Stimulated activated naive B cell treated with anti-CD40 and anti-IgM and Interleukin-4, amounts not matched to agents 10 μg/mL and 1 μg/mL and 100 μg/mL, for 72 hours (primary cell): ENCODE measurements at regions not wholly inside any gene's neighbourhood (a gene's known extent, or its start where the extent isn't known, plus 50 kb on each side); places are given as distances from the start of the nearest gene placed in this dataset.
A peak's percentile ranks its signal among the peaks of the same experiment; 100 is the strongest.

ENCODE experiments used
- ATAC-seq, 2 donors: fragments of 150-1000 bp; cut with Tn5 transposase; replicated peaks; 2 replicates each; pipeline ENCODE4 v1.10.0; 2021; ENCODE audit warnings: moderate library complexity in 1 of 2
- DNase-seq: peaks from one replicate; pipeline ENCODE4 v3.0.0; 2021
- H3K27ac Mint-ChIP-seq: one replicate; pipeline ENCODE4 v1.8.0; 2022; ENCODE audit warnings: mild to moderate bottlenecking, mixed read lengths
- H3K27me3 Mint-ChIP-seq, 2 donors: one replicate each; pipeline ENCODE4 v1.8.0; 2022; ENCODE audit warnings: mixed read lengths in 2 of 2
- H3K36me3 Mint-ChIP-seq, 2 donors: one replicate each; pipeline ENCODE4 v1.8.0; 2022; ENCODE audit warnings: mixed read lengths in 2 of 2, mild to moderate bottlenecking in 1 of 2
- H3K4me1 Mint-ChIP-seq, 2 donors: one replicate each; pipeline ENCODE4 v1.8.0; 2022; ENCODE audit warnings: mixed read lengths in 2 of 2, mild to moderate bottlenecking in 1 of 2
- H3K4me3 Mint-ChIP-seq, 2 donors: one replicate each; pipeline ENCODE4 v1.8.0; 2022; ENCODE audit warnings: mild to moderate bottlenecking in 2 of 2, mixed read lengths in 2 of 2, moderate library complexity in 1 of 2
- H3K9me3 Mint-ChIP-seq, 2 donors: one replicate each; pipeline ENCODE4 v1.8.0; 2022; ENCODE audit warnings: mixed read lengths in 2 of 2, mild to moderate bottlenecking in 1 of 2

GRCh38 chr1:10958614-10959013, 53.8 kb upstream of the TARDBP start:
- H3K27ac Mint-ChIP-seq, result no peak overlapping the region
- peaks cover 5 to 20% of the 10 kb centered on the region in 2 donors for H3K4me1 Mint-ChIP-seq
- H3K9me3 Mint-ChIP-seq, result no peaks in the 10 kb centered on the region
- no peak overlapping the region for H3K4me3 Mint-ChIP-seq
- ATAC-seq, result no peak
- no peaks in the 10 kb centered on the region for H3K36me3 Mint-ChIP-seq
- DNase-seq, result no peak
- peaks cover 11 to 47% of the 10 kb centered on the region in 2 donors for H3K27me3 Mint-ChIP-seq

GRCh38 chr1:10960411-10961299, 51.8 kb upstream of the TARDBP start:
- no peak overlapping the region for H3K27ac Mint-ChIP-seq
- no peak overlapping the region for H3K4me3 Mint-ChIP-seq
- DNase-seq (peak; percentile 76), ATAC-seq (peak; percentile 61 to 69)
- H3K4me1 Mint-ChIP-seq, result peaks cover 15 to 38% of the 10 kb centered on the region in 2 donors
- H3K36me3 Mint-ChIP-seq, result no peaks in the 10 kb centered on the region
- no peaks in the 10 kb centered on the region for H3K9me3 Mint-ChIP-seq
- H3K27me3 Mint-ChIP-seq, result peaks cover 11 to 45% of the 10 kb centered on the region in 2 donors

- no peaks in the 10 kb centered on the region for H3K9me3 Mint-ChIP-seq
- no peak for ATAC-seq
- H3K27me3 Mint-ChIP-seq, result peaks cover 11 to 40% of the 10 kb centered on the region in 2 donors
- H3K27ac Mint-ChIP-seq, result peak overlapping the region; percentile 31
- no peak overlapping the region for H3K4me3 Mint-ChIP-seq
- no peak for DNase-seq
- no peaks in the 10 kb centered on the region for H3K36me3 Mint-ChIP-seq
- H3K4me1 Mint-ChIP-seq, result peaks cover 22 to 45% of the 10 kb centered on the region in 2 donors
These were observed 51.1 kb upstream of the TARDBP start for GRCh38 chr1:10961300-10961833.

- Mint-ChIP-seq H3K9me3 (no peaks in the 10 kb centered on the region), H3K27ac (no peak overlapping the region), H3K27me3 (peaks cover 16 to 39% of the 10 kb centered on the region in 2 donors), H3K4me1 (peaks cover 28 to 55% of the 10 kb centered on the region in 2 donors), H3K36me3 (peaks cover 0 to 4% of the 10 kb centered on the region in 2 donors), H3K4me3 (no peak overlapping the region)
- DNase-seq, result no peak
- ATAC-seq, result no peak
These were observed 50.0 kb upstream of the TARDBP start for GRCh38 chr1:10962483-10962882.
